ENCODE measurements at regions not wholly inside any gene's neighbourhood (a gene's known extent, or its start where the extent isn't known, plus 50 kb on each side); places are given as distances from the start of the nearest gene placed in this dataset.

DNA sequence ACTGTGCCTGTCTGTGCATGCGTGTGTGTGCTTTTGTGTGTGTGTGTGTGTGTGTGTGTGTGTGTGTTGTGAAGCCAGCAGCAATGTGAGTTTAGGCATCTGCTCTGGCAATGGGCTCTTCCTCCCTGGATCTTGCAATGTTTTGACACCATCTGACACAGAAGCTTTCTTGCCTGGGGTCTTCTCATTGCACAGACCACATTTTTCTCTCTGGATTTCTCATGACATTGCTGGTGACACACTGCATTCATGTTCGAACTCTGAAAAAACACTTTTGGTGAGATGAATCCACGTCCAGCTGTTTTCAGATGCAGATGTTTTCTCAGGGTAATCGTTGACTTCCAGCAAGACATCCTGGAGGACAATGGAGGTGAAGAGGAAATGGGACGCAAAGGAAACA, 63.0 kb upstream of the FZD8 start:
- TF ChIP-seq, protein P1, sequence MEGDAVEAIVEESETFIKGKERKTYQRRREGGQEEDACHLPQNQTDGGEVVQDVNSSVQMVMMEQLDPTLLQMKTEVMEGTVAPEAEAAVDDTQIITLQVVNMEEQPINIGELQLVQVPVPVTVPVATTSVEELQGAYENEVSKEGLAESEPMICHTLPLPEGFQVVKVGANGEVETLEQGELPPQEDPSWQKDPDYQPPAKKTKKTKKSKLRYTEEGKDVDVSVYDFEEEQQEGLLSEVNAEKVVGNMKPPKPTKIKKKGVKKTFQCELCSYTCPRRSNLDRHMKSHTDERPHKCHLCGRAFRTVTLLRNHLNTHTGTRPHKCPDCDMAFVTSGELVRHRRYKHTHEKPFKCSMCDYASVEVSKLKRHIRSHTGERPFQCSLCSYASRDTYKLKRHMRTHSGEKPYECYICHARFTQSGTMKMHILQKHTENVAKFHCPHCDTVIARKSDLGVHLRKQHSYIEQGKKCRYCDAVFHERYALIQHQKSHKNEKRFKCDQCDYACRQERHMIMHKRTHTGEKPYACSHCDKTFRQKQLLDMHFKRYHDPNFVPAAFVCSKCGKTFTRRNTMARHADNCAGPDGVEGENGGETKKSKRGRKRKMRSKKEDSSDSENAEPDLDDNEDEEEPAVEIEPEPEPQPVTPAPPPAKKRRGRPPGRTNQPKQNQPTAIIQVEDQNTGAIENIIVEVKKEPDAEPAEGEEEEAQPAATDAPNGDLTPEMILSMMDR (IDR thresholded peaks at IDR 0.05), result no peak
- no peak for DNase-seq (ENCODE audit: low spot score in 2 of 2)

DNA sequence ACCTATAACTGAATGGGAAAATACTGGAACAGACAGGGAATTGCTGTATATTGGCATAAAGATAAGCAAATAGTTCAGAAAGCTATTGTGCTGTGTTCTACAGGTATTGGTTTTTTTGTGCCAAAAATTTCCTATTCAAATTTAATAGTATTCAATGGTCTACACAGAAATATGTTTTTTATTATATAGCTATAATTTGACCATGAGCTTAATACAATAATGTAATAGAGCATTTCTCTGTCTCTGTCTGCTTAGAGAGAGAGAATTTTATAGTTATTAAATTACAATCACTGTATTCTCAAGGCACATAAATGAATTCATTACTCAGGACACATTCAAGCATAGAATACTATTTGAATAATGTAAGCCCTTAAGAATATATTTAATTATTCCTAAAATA, 62.3 kb upstream of the FZD8 start:
- H3K9me3 ChIP-seq, result no peaks in the 10 kb centered on the region
- H3K4me3 ChIP-seq, result no peak overlapping the region
- no peaks in the 10 kb centered on the region for H3K4me1 ChIP-seq
- DNase-seq (ENCODE audit: low spot score in 2 of 2), result no peak
- no peaks in the 10 kb centered on the region for H3K36me3 ChIP-seq
- intact Hi-C loops (cut with DNase I), result no loop called here
- no peaks in the 10 kb centered on the region for H3K27me3 ChIP-seq
- TF ChIP-seq, protein P1 (IDR thresholded peaks at IDR 0.05), result no peak
- no peak overlapping the region for H3K27ac ChIP-seq

More for the DNA sequence above, 63.0 kb upstream of the FZD8 start:
- intact Hi-C loops (cut with DNase I), result no loop called here
- no peaks in the 10 kb centered on the region for H3K36me3 ChIP-seq
- no peaks in the 10 kb centered on the region for H3K27me3 ChIP-seq
- H3K9me3 ChIP-seq, result no peaks in the 10 kb centered on the region
- H3K4me3 ChIP-seq, result no peak overlapping the region
- H3K27ac ChIP-seq, result no peak overlapping the region
- no peaks in the 10 kb centered on the region for H3K4me1 ChIP-seq

DNA sequence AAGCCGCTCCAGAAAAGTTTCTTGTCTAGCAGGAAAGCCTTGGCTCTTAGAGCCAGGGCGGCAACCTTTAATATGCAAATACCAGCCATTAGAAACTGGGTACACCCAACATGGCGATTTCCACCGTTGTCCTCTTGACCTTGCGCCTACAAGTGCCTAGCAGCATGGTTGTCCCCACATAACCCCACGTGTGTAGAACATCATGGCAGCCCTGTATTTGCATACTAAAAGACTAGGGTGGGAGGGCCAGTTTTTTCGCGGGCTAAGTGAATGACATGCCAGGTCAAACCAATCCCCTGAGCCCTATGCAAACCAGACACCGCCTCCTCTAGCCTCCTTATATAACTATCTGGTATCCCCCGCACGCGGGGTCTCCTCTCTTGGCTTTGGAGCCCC, 58.4 kb upstream of the FZD8 start:
- Histone ChIP-seq H3K27me3 (no peaks in the 10 kb centered on the region), H3K27ac (no peak overlapping the region), H3K9me3 (no peaks in the 10 kb centered on the region), H3K4me3 (no peak overlapping the region), H3K4me1 (no peaks in the 10 kb centered on the region), H3K36me3 (no peaks in the 10 kb centered on the region)
- TF ChIP-seq, protein P1 (IDR thresholded peaks at IDR 0.05), result no peak
- DNase-seq (ENCODE audit: low spot score in 2 of 2), result no peak
- intact Hi-C loops (cut with DNase I), result no loop called here

DNA sequence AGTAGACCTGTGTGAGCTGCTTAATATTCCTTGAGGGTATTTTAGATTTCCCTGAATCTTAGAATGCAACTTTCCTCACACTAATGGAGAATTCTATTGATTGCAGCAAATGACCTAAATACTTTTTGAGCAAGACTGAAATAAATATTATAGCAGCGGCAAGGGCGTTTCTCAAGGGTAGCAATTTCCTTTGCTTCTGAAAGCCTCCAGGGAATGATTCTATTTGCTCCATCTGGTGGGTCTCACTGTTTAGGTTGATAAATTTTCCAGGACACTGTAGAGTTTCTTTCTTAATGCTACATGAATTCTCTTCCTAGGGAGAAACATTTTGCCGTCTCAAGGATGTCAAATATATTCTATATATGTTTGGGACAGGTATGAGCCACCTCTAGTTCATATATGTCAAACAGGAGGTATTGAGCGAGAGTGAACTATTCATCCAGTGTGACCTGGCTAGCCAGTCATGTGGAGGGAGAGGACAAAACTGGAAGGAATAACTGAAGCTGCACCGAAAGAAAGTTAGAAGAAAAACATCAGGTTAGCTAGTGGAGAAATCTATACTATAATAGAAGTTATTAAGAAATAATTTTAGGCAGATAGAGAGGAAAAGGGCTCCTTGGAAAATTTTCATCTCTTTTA, 57.9 kb upstream of the FZD8 start:
- no peaks in the 10 kb centered on the region for H3K27me3 ChIP-seq
- DNase-seq (ENCODE audit: low spot score in 2 of 2), result no peak
- intact Hi-C loops (cut with DNase I), result no loop called here
- no peaks in the 10 kb centered on the region for H3K4me1 ChIP-seq
- no peak overlapping the region for H3K4me3 ChIP-seq
- no peaks in the 10 kb centered on the region for H3K36me3 ChIP-seq
- no peak overlapping the region for H3K27ac ChIP-seq
- no peaks in the 10 kb centered on the region for H3K9me3 ChIP-seq
- TF ChIP-seq, protein P1 (IDR thresholded peaks at IDR 0.05), result no peak

DNA sequence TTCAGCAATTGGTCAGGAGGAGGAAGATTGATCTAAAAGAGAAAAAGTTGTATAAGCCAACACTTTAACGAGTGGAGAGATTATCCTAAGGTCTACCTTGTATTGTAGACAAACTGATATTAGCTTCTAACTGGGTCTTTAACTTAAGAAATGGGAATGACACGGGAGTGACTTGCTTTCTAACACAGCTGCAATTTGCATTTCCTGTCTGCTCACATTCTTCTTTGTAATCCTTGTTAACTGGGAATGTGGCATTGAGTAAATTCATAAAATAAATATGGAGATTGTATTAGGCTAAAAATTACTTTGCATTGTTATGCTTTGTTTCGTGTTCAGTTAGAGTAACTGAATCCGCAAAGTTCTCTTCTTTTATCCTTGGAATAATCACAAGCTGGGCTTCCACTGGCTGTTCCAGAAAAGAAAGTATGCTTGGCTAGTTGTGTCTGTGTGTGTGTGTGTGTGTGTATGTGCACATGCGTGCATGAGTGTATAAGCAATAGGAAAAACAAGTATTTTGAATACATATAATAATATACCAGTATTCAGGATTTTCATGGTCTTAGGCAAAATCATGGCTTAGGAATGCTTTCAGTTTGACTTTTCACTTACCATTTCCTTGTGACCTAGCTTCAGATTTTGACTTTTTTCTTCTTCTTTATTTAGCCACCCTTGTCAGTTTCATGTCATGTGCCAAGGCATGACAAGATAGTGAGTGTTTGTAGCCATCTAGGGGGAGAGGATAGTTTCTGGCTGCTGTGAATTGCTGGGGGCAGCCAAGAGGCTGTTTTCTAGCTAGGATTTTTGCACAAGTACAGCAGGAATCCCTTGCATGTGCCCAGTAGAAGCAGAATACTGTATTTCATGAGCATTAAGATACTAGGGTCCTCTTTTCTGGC, 54.5 kb upstream of the FZD8 start:
- Histone ChIP-seq H3K4me1 (no peaks in the 10 kb centered on the region), H3K27ac (no peak overlapping the region), H3K4me3 (no peak overlapping the region), H3K27me3 (no peaks in the 10 kb centered on the region), H3K9me3 (no peaks in the 10 kb centered on the region), H3K36me3 (no peaks in the 10 kb centered on the region)
- intact Hi-C loops (cut with DNase I), result no loop called here
- TF ChIP-seq, protein P1 (IDR thresholded peaks at IDR 0.05), result no peak
- DNase-seq (ENCODE audit: low spot score in 2 of 2), result no peak

All from ascending aorta (tissue), 2 donors.